ENCODE measurements at regions not wholly inside any gene's neighbourhood (a gene's known extent, or its start where the extent isn't known, plus 50 kb on each side); places are given as distances from the start of the nearest gene placed in this dataset.
A peak's percentile ranks its signal among the peaks of the same experiment; 100 is the strongest.

- no peak for DNase-seq (ENCODE audit: low read depth)
Measured at GRCh38 chr12:25827747-25828146, 130.7 kb upstream of the RASSF8 start.

GRCh38 chr12:25828188-25828587 is 130.3 kb upstream of the RASSF8 start:
- DNase-seq (ENCODE audit: low read depth), result no peak

GRCh38 chr12:25829192-25829591 is 129.3 kb upstream of the RASSF8 start:
- peak; percentile 97 for DNase-seq (ENCODE audit: low read depth)

GRCh38 chr12:25830456-25830855 is 128.0 kb upstream of the RASSF8 start:
- DNase-seq (ENCODE audit: low read depth), result peak; percentile 77

GRCh38 chr12:25833657-25834056 is 124.8 kb upstream of the RASSF8 start:
- no peak for DNase-seq (ENCODE audit: low read depth)

GRCh38 chr12:25835385-25835784 is 123.1 kb upstream of the RASSF8 start:
- DNase-seq (ENCODE audit: low read depth), result no peak

GRCh38 chr12:25838007-25838406 is 120.5 kb upstream of the RASSF8 start:
- no peak for DNase-seq (ENCODE audit: low read depth)

- DNase-seq (ENCODE audit: low read depth), result no peak
Measured at GRCh38 chr12:25839470-25839869, 119.0 kb upstream of the RASSF8 start.

GRCh38 chr12:25840678-25841465 is 117.6 kb upstream of the RASSF8 start:
- peak; percentile 43 for DNase-seq (ENCODE audit: low read depth)

- no peak for DNase-seq (ENCODE audit: low read depth)
Measured at GRCh38 chr12:25842254-25842653, 116.2 kb upstream of the RASSF8 start.

- no peak for DNase-seq (ENCODE audit: low read depth)
Measured at GRCh38 chr12:25843976-25844375, 114.5 kb upstream of the RASSF8 start.

- no peak for DNase-seq (ENCODE audit: low read depth)
Measured at GRCh38 chr12:25845415-25845814, 113.1 kb upstream of the RASSF8 start.

- DNase-seq (ENCODE audit: low read depth), result no peak
Measured at GRCh38 chr12:25852792-25853191, 105.7 kb upstream of the RASSF8 start.

- DNase-seq (ENCODE audit: low read depth), result no peak
Measured at GRCh38 chr12:25853316-25854095, 105.0 kb upstream of the RASSF8 start.

- DNase-seq (ENCODE audit: low read depth), result no peak
Measured at GRCh38 chr12:25854991-25855390, 103.5 kb upstream of the RASSF8 start.

GRCh38 chr12:25855716-25856115 is 102.8 kb upstream of the RASSF8 start:
- DNase-seq (ENCODE audit: low read depth), result peak; percentile 13

GRCh38 chr12:25859976-25860375 is 98.5 kb upstream of the RASSF8 start:
- DNase-seq (ENCODE audit: low read depth), result no peak

GRCh38 chr12:25861226-25861625 is 97.3 kb upstream of the RASSF8 start:
- DNase-seq (ENCODE audit: low read depth), result no peak

- no peak for DNase-seq (ENCODE audit: low read depth)
Measured at GRCh38 chr12:25864306-25865276, 93.9 kb upstream of the RASSF8 start.

GRCh38 chr12:25866586-25867378 is 91.7 kb upstream of the RASSF8 start:
- no peak for DNase-seq (ENCODE audit: low read depth)

- DNase-seq (ENCODE audit: low read depth), result no peak
Measured at GRCh38 chr12:25868193-25868592, 90.3 kb upstream of the RASSF8 start.

All from fibroblast of the conjunctiva (primary cell).